ENCODE measurements at regions not wholly inside any gene's neighbourhood (a gene's known extent, or its start where the extent isn't known, plus 50 kb on each side); places are given as distances from the start of the nearest gene placed in this dataset.

DNA sequence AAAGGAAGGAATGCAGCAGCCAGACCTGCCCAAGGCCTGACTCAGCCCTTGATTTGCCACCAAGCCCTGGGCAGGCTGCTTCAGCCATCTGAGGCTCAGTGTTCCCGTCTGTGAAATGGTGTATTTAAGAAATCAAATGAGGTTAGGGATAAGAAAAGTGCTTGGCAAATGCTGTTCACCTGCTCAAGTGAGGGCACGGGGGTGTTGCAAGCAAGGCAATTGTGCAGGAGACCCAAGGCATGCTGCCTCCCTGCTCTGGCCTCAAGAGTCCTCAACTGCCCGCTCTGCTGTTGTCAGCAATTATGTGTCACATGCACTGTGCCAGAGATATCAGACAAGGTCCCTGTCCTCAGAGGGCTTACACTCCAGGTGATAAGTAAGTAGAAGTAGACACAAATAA, 101.8 kb downstream of the TPRA1 start:
- TF ChIP-seq POLR2AphosphoS5 (IDR thresholded peaks at IDR 0.05) = no peak
- no peak for TF ChIP-seq CTCF (IDR thresholded peaks at IDR 0.05)
- TF ChIP-seq POLR2A (IDR thresholded peaks at IDR 0.05) = no peak
- TF ChIP-seq EP300 (IDR thresholded peaks at IDR 0.05) = no peak
- Histone ChIP-seq H3K4me3 (no peak overlapping the region), H3K9me3 (no peaks in the 10 kb centered on the region), H3K36me3 (no peaks in the 10 kb centered on the region), H3K27ac (no peak overlapping the region), H3K27me3 (peaks cover 25% of the 10 kb centered on the region), H3K4me1 (no peaks in the 10 kb centered on the region)
- WGBS, 2 donors (ENCODE audit: low coverage in 1 of 2) = 82 to 100% methylated on average over 1 to 3 of the region's 3 CpGs
- ATAC-seq = no peak

- H3K4me1 ChIP-seq = no peaks in the 10 kb centered on the region
- H3K27me3 ChIP-seq = peaks cover 25% of the 10 kb centered on the region
- H3K27ac ChIP-seq = no peak overlapping the region
- no peak for ATAC-seq
- H3K36me3 ChIP-seq = no peaks in the 10 kb centered on the region
- H3K4me3 ChIP-seq = no peak overlapping the region
- no peaks in the 10 kb centered on the region for H3K9me3 ChIP-seq
- 56 to 80% methylated on average over 2 to 5 of the region's 8 CpGs for WGBS, 2 donors (ENCODE audit: low coverage in 1 of 2)
- no peak for TF ChIP-seq EP300 (IDR thresholded peaks at IDR 0.05)
- no peak for TF ChIP-seq POLR2AphosphoS5 (IDR thresholded peaks at IDR 0.05)
- TF ChIP-seq CTCF (IDR thresholded peaks at IDR 0.05) = no peak
- TF ChIP-seq POLR2A (IDR thresholded peaks at IDR 0.05) = no peak
Observed at GRCh38 chr3:127488141-127488672, 102.3 kb downstream of the TPRA1 start.

DNA sequence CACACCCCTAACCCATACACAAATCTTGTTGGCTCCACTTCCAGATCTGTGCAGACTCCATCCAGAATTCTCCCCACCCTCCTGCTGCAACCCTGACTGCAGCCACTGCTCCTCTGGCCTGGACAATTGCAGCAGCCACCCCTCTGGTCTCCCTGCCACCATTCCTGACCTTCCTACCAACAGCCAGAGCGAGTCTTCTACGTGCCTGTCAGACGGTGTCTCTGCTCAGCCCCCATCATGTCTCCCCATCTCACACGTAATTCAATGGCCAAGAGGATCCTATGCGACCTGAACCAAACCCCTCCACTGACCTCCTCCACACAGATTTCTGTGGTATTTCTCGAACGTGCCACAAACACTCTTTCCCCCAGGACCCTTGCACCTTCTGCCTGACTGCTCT, 103.3 kb downstream of the TPRA1 start:
- Histone ChIP-seq H3K4me1 (no peaks in the 10 kb centered on the region), H3K27ac (no peak overlapping the region), H3K4me3 (no peak overlapping the region), H3K36me3 (no peaks in the 10 kb centered on the region), H3K27me3 (peaks cover 25% of the 10 kb centered on the region), H3K9me3 (no peaks in the 10 kb centered on the region)
- no peak for ATAC-seq
- TF ChIP-seq EP300 (IDR thresholded peaks at IDR 0.05) = no peak
- TF ChIP-seq POLR2AphosphoS5 (IDR thresholded peaks at IDR 0.05) = no peak
- TF ChIP-seq CTCF (IDR thresholded peaks at IDR 0.05) = no peak
- no peak for TF ChIP-seq POLR2A (IDR thresholded peaks at IDR 0.05)
- WGBS, 2 donors (ENCODE audit: low coverage in 1 of 2) = 48 to 83% methylated on average over 1 to 5 of the region's 7 CpGs

DNA sequence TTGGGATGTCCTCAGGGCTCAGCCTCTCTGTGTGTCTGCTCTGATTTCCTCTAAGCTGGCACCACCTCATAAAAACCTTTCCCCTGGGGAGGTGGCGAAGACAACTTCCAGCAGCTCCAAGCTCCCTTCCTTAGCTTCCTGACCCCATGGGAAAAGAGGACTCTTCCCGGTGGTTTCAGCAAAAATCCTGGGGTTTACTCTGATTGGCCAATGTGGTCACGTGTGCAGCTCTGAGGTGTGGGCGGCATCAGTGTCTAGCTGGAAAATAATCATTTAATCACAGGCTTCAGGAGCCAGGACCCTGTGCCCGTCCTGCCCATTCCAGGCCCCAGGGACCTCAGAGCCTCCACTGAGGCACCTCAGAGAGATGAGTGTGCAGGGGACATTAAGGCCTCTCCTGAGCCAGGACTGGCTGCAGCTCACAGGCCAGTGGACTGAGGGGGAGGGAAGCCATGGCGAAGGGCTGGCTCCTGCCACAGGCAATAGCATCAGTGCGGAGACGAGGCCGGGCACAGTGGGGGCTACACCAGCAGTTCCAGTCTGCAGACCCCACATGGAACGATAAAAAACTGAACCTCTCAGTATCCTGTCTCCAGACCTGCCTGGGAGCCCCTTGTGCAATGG, 104.1 kb downstream of the TPRA1 start:
- TF ChIP-seq POLR2AphosphoS5 (IDR thresholded peaks at IDR 0.05) (no peak), EP300 (IDR thresholded peaks at IDR 0.05) (no peak), POLR2A (IDR thresholded peaks at IDR 0.05) (no peak), CTCF (IDR thresholded peaks at IDR 0.05) (no peak)
- ATAC-seq = no peak
- Histone ChIP-seq H3K9me3 (no peaks in the 10 kb centered on the region), H3K27me3 (peaks cover 25% of the 10 kb centered on the region), H3K4me1 (no peaks in the 10 kb centered on the region), H3K36me3 (no peaks in the 10 kb centered on the region), H3K4me3 (no peak overlapping the region), H3K27ac (no peak overlapping the region)
- 0 to 92% methylated on average over 1 to 2 of the region's 10 CpGs for WGBS, 2 donors (ENCODE audit: low coverage in 1 of 2)

Measured in gastroesophageal sphincter (tissue), 4 donors.